ENCODE measurements at regions not wholly inside any gene's neighbourhood (a gene's known extent, or its start where the extent isn't known, plus 50 kb on each side); places are given as distances from the start of the nearest gene placed in this dataset.

DNA sequence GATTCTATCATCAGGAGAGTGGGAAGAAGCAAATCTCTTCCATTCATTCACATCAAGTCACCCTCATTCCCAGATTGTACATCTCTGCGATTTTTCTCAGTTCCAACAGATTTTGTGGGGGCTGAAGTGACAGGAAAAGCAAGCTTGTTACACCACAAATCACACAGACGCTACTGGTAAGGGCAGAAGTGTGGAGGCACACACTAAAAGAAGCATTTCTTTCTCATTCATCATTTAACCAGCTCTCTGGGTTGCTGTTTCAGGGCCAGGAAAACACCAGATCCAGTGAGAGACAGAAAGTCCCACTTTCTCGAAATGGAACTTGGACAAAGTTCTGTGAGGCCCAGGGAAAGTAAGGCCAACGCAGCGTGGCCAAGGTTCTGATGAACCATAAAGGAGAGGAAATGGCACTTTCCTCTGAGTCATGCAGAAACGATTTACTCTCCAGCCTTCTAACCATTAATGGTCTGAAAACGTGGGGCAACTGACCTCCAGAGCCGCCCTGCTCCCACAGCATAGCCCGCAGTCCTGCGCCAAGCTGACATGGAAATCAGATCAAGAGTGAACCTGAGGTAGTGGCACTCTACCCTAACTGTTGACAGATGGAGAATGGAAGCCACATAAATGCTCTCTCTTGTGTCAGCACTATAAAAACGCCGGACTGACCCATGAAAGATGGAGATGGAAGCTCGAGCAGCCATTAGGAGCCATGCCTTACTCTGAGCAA lies 191.0 kb downstream of the C1D start:
- Histone ChIP-seq H3K9me3 (no peaks in the 10 kb centered on the region), H3K27me3 (no peaks in the 10 kb centered on the region), H3K4me3 (no peak overlapping the region), H3K27ac (no peak overlapping the region), H3K36me3 (no peaks in the 10 kb centered on the region), H3K4me1 (no peaks in the 10 kb centered on the region)
- intact Hi-C loops (cut with DNase I; ENCODE audit: low total_unique reads) (no loop called here), in situ Hi-C loops (cut with MboI; ENCODE audit: low pct_ligation_motif_present in 1 of 4, low pct_unique_long_range_greater_than_20kb in 1 of 4, low sequenced_read_pairs in 3 of 4) (no loop called here)
- WGBS, 2 donors (ENCODE audit: low coverage in 1 of 2), result 38 to 55% methylated on average over 7 to 13 of the region's 13 CpGs
- TF ChIP-seq, protein P1, sequence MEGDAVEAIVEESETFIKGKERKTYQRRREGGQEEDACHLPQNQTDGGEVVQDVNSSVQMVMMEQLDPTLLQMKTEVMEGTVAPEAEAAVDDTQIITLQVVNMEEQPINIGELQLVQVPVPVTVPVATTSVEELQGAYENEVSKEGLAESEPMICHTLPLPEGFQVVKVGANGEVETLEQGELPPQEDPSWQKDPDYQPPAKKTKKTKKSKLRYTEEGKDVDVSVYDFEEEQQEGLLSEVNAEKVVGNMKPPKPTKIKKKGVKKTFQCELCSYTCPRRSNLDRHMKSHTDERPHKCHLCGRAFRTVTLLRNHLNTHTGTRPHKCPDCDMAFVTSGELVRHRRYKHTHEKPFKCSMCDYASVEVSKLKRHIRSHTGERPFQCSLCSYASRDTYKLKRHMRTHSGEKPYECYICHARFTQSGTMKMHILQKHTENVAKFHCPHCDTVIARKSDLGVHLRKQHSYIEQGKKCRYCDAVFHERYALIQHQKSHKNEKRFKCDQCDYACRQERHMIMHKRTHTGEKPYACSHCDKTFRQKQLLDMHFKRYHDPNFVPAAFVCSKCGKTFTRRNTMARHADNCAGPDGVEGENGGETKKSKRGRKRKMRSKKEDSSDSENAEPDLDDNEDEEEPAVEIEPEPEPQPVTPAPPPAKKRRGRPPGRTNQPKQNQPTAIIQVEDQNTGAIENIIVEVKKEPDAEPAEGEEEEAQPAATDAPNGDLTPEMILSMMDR (IDR thresholded peaks at IDR 0.05), result no peak
- TF ChIP-seq EP300 (IDR thresholded peaks at IDR 0.05; ENCODE audit: low read depth) (no peak), POLR2AphosphoS5 (IDR thresholded peaks at IDR 0.05) (no peak), POLR2A (IDR thresholded peaks at IDR 0.05) (no peak)
- no peak for DNase-seq

DNA sequence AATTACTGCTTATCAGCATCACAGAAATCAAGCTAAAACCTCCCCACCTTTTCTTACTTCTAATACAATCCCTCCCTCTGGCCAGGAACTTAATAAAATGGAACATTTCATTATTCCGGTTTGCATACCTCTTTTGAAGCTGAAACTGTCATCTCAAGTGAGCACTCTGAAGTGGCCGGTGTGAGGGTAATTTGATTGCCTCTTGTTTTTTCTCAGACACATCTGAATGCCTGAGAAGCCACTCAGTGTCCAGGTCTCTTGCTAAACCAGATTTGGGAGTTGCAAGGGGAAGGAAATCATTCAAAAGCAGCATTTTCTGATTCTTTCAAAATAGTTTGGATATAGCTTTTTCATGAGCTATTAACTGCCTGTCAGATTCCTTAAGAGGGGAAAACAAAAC lies 190.3 kb downstream of the C1D start:
- TF ChIP-seq, protein P1 (IDR thresholded peaks at IDR 0.05), result no peak
- TF ChIP-seq POLR2A (IDR thresholded peaks at IDR 0.05) (no peak), POLR2AphosphoS5 (IDR thresholded peaks at IDR 0.05) (no peak), EP300 (IDR thresholded peaks at IDR 0.05; ENCODE audit: low read depth) (no peak)
- Histone ChIP-seq H3K4me1 (no peaks in the 10 kb centered on the region), H3K27ac (no peak overlapping the region), H3K9me3 (no peaks in the 10 kb centered on the region), H3K4me3 (no peak overlapping the region), H3K36me3 (no peaks in the 10 kb centered on the region), H3K27me3 (no peaks in the 10 kb centered on the region)
- intact Hi-C loops (cut with DNase I; ENCODE audit: low total_unique reads) (no loop called here), in situ Hi-C loops (cut with MboI; ENCODE audit: low pct_ligation_motif_present in 1 of 4, low pct_unique_long_range_greater_than_20kb in 1 of 4, low sequenced_read_pairs in 3 of 4) (no loop called here)
- no peak for DNase-seq
- 69 to 85% methylated on average over 2 of the region's 2 CpGs for WGBS, 2 donors (ENCODE audit: low coverage in 1 of 2)

DNA sequence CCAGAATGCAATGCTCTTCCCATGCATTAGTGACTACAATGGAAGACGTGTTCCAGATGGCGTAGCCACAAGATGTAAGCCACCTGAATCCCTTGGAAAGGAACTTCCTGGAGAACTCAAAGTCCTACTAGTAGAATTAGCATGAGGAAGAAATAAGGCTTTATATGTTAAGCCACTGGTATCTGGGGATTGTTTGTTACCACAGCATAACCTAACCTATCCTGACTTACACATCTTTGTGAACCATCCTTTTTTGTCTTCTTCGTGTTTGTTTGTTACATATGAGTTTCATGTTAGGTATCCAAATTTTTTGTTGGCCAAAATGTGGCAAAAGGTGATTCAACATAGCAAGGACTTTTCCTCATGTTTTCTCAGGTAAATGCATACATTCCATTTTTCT lies 188.9 kb downstream of the C1D start:
- no peak for TF ChIP-seq POLR2AphosphoS5 (IDR thresholded peaks at IDR 0.05)
- Histone ChIP-seq H3K4me1 (no peaks in the 10 kb centered on the region), H3K9me3 (no peaks in the 10 kb centered on the region), H3K27me3 (no peaks in the 10 kb centered on the region), H3K4me3 (no peak overlapping the region), H3K36me3 (no peaks in the 10 kb centered on the region), H3K27ac (no peak overlapping the region)
- intact Hi-C loops (cut with DNase I; ENCODE audit: low total_unique reads), result no loop called here
- in situ Hi-C loops (cut with MboI; ENCODE audit: low pct_ligation_motif_present in 1 of 4, low pct_unique_long_range_greater_than_20kb in 1 of 4, low sequenced_read_pairs in 3 of 4), result no loop called here
- 64 to 88% methylated on average over 1 to 3 of the region's 3 CpGs for WGBS, 2 donors (ENCODE audit: low coverage in 1 of 2)
- DNase-seq, result no peak

DNA sequence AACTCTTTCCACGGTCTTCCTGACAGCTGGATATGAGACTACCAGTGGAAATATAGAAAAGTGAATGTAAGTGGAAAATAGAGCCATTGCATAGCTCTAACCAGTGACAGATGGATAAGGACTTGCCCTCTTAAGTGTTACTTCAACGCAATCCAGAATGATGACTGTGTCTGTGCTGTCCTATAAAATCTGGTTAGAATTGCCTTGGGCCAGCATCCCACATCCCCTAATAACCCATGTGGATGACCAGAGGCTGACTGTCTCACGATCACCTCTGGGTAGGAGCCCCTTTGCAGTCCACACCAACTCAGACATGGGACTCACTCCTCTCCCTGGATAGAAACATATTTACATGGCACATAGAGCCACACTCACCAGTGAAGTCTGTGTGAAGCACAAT lies 186.6 kb downstream of the C1D start:
- no peak for DNase-seq
- no peaks in the 10 kb centered on the region for H3K36me3 ChIP-seq
- intact Hi-C loops (cut with DNase I; ENCODE audit: low total_unique reads) (no loop called here), in situ Hi-C loops (cut with MboI; ENCODE audit: low pct_ligation_motif_present in 1 of 4, low pct_unique_long_range_greater_than_20kb in 1 of 4, low sequenced_read_pairs in 3 of 4) (no loop called here)
- no peaks in the 10 kb centered on the region for H3K27me3 ChIP-seq
- no peaks in the 10 kb centered on the region for H3K9me3 ChIP-seq
- H3K27ac ChIP-seq, result no peak overlapping the region
- WGBS, 2 donors (ENCODE audit: low coverage in 1 of 2), result 87 to 100% methylated on average over 1 to 3 of the region's 3 CpGs
- no peak overlapping the region for H3K4me3 ChIP-seq
- no peaks in the 10 kb centered on the region for H3K4me1 ChIP-seq
- TF ChIP-seq POLR2AphosphoS5 (IDR thresholded peaks at IDR 0.05) (no peak), POLR2A (IDR thresholded peaks at IDR 0.05) (no peak), EP300 (IDR thresholded peaks at IDR 0.05; ENCODE audit: low read depth) (no peak)
- TF ChIP-seq, protein P1 (IDR thresholded peaks at IDR 0.05), result no peak

DNA sequence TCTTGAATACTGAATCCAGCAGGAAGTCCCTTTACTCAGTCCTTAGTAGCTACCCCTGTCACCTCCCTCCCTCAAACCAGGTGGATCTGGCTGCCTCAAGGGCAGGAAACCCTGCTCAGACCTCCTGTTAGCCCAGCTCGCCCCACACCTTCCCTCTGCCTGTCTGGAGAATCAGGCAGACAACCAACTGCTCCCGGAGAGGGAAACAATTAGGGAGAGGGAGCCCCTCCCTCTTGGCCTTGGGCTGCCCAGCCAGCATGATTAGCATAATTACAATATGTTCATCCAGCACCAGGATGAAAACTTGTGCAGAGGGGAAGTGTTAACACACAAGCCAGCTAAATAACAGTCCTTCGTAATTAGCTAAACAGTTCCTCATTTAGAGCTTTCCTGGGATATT lies 185.5 kb downstream of the C1D start:
- intact Hi-C loops (cut with DNase I; ENCODE audit: low total_unique reads), result no loop called here
- 58% methylated on average over 3 of the region's 3 CpGs; no CpG with 5 or more reads in 1 of the 2 donors for WGBS, 2 donors (ENCODE audit: low coverage in 1 of 2)
- TF ChIP-seq, protein P1 (IDR thresholded peaks at IDR 0.05), result no peak
- TF ChIP-seq POLR2AphosphoS5 (IDR thresholded peaks at IDR 0.05) (no peak), POLR2A (IDR thresholded peaks at IDR 0.05) (no peak), EP300 (IDR thresholded peaks at IDR 0.05; ENCODE audit: low read depth) (no peak)
- Histone ChIP-seq H3K27ac (no peak overlapping the region), H3K4me3 (no peak overlapping the region), H3K9me3 (no peaks in the 10 kb centered on the region), H3K36me3 (no peaks in the 10 kb centered on the region), H3K4me1 (no peaks in the 10 kb centered on the region), H3K27me3 (no peaks in the 10 kb centered on the region)
- no peak for DNase-seq
- in situ Hi-C loops (cut with MboI; ENCODE audit: low pct_ligation_motif_present in 1 of 4, low pct_unique_long_range_greater_than_20kb in 1 of 4, low sequenced_read_pairs in 3 of 4), result no loop called here

All from transverse colon (tissue), 4 donors.